Mucosa of gallbladder (tissue), 1 donor: ENCODE measurements at regions not wholly inside any gene's neighbourhood (a gene's known extent, or its start where the extent isn't known, plus 50 kb on each side); places are given as distances from the start of the nearest gene placed in this dataset.

Experiments used
- DNase-seq: peaks from one replicate; pipeline ENCODE4 v3.0.0-alpha.2; 2020; ENCODE audit warnings: low spot score
- donor health status: DM: no; HTN: no; CAD: no.

DNA sequence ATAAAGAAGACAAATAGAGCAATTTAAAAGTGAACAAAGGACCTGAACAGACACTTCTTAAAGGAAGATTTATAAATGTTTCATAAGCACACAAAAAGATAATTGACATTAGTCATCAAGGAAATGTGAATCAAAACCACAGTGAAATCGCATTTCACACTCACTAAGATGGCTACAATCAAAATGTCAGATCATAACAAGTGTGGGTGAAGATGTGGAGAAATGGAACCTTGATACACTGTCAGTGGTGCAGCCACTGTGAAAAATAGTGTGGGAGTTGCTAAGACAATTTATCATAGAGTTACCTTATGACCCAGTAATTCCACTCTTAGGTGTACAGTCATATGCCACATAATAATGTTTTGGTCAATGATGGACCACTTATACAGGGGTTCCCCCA is 54.5 kb upstream of the HTR4 start:
- no peak for DNase-seq

DNA sequence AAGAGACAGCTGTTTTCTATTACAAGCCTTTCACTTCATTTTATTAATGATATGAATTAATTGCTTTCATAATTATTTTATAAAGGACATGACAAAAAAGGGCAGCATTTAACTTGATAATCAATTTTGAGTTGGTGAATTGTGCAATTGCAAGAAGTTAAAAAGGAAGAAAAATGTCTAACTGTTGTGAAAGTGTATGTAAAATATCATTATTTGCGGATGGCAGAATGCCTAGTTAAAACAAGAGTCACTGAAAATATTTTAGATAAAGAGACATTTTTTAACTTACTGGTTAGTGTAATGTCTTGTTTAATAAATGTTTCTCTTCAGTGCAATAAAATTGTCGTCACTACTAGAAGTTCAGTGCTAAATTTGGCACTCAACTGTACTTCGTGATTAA is 57.6 kb upstream of the HTR4 start:
- DNase-seq: no peak

DNA sequence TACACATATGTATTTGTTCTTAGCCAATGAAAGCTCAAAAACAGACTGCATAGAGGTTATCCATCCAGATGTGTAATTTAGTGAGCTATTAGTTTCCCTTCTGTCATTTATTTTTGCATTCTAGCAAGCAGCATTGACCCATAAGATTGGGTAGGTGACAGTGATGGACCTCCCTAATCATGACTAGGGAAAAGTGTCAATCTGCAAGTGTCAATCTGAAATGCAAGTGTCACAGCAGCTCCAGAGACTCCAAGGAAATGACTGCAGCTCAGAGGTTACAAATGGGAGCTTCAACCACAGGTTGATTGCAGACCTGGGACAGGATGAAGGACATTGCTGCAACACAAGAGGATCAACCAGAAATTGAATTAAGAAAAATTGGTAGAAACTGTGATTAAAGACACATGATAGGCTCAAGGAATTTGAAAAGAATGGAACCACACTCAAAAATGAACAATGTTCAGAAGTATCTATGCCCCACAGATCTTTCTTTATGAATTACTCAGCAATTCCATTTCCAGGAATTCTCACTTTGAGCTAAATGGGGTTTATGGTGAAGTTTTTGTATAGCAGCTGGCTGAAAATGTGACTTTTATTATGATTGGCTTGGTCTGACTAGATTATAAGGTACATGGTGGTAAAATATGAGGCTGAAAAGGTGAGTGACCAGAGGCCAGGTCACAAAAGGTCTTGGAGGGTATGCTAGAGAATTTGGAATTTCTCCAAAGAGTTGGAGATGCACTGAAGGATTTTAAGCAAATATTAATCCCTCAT is 59.6 kb upstream of the HTR4 start:
- DNase-seq: no peak

DNA sequence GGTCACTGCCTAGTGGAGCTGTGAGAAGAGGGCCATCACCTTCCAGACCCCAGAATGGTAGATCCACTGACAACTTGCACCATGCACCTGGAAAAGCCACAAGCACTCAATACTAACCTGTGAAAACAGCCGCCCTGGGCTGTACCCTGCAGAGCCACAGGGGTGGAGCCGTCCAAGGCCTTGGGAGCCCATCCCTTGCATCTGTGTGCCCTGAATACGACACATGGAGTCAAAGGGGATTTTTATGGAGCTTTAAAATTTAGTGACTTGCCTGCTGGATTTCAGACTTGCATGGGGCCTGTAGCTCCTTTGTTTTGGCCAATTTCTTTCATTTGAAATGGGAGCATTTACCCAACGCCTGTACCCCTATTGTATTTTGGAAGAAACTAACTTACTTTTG is 62.4 kb upstream of the HTR4 start:
- DNase-seq: no peak

DNA sequence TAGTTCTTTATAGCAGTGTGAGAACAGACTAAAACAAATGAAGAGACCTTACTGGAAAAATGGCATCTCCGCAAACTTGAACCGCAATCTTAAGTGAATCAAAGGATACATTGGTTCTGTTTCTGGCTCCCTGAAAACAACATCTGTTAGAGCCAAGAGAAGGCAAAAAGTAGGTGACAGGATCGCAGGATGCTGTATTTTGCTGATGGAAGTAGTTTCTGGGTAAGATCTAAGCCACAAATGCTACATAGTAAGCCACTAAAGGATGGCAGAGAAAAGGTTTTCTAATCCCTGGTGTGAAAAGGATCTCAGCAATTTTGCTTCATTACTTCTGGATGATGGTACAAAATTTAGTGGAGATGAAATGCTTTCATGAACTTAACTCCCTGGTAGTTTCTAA is 63.3 kb upstream of the HTR4 start:
- DNase-seq: no peak

DNA sequence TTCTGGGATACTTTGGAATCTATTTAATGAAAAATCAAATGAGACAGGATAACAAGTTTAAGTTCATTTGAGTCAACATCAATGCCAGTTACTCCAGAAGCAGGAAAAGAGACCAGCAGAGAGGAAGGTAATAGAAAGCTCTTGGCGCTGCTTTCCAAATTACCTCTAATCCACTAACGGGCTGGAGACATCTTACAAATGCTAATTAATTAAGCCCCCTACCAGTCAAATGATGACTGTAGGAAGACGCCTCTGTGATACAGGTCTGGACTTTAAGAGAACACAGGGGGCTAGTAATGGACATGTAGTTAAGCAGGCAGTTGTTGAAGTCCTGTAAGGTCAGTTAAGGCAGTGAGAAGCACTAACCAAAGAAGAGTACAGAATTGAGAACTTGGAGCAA is 65.3 kb upstream of the HTR4 start:
- no peak for DNase-seq

DNA sequence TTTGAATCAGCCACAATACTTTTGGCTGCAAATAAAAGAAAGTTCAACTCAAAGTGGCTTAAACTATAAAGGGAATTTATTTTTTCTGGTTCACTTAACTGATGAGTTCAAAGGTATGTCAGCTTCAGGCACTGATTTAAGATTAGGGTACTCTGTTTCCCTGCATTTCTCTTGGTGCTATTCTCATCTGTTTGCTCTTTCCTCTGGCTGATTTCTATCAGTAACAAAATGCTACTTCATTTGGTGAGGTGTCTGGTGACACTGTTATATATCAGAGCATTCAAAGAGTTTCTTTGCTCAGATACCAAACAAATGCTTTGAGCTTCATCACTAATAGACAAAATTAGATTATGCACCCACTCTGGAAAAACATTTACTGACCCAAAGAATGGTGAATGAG is 65.9 kb upstream of the HTR4 start:
- no peak for DNase-seq

DNA sequence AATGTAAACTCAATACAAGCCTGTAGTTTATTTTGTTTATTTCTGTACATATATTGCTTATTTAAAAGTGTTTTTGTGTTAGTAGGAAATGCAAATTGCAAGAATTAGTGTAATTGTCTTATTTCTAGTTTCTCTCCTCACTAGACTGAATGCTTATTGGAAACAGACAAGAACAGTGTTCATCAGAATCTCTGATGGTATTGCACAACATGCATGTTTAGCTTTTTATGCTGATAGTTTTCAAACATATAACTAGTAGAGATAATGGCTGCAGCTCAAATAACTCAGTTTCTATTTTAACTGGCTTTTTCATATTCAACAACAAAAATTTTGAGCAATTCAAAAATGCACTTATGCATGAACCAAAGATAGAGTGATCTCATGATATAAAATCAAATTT is 68.8 kb upstream of the HTR4 start:
- no peak for DNase-seq

DNA sequence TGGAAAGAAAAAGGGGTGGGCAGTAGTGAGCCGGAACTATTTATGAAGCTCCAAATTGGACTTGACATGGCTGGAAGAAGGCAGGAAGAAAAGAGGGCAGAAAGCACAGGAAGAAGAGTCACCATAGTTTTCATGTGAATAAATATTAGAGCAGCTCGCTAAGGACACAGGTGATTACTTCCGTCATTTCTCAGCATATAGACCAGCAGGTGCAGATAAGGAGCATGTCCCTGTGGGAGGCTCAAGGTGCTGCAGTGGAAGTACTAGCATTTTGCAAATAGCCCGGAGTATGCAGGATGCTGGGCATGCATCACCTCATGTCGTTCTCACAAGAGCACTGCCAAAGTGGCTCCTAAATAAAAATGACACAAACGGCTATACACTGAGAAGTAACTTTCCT is 71.3 kb upstream of the HTR4 start:
- DNase-seq: no peak

DNA sequence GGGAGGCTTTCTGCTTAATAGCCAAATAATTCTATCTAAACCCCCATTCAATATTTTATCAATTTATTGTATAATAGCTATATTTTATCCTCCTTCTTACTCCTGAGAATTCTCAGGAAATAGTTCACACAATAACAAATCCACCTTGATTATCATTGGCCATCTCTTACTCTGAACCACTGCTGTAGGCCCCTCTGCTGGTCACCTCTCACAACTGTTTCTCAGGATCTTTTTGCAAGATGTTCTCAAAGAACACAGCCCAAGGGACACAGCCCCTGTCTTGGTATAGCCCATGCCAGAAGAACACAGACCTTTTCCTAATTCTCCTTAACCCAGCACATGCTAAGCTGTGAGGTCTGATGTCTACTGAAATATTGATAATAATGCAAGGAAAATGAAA is 74.9 kb upstream of the HTR4 start:
- no peak for DNase-seq

DNA sequence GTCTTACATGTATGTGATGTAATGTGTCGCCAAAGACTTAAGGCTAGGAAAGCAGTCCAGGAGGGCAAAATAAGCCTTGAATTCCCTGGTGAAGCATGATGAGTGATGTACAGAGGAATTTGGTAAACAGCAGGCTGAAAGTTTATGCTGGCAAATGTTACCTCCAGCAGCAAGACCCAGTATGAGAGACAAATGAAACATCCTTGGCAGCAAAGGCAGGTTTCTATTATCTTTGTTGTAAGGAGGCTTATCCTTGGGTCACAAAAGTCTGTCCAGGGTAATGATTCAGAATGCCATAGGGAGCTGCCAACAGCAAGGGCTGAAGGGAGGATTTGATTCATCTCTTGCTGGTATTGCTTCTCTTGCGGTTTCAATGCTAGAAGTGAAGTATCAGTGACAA is 75.9 kb upstream of the HTR4 start:
- DNase-seq: no peak

DNA sequence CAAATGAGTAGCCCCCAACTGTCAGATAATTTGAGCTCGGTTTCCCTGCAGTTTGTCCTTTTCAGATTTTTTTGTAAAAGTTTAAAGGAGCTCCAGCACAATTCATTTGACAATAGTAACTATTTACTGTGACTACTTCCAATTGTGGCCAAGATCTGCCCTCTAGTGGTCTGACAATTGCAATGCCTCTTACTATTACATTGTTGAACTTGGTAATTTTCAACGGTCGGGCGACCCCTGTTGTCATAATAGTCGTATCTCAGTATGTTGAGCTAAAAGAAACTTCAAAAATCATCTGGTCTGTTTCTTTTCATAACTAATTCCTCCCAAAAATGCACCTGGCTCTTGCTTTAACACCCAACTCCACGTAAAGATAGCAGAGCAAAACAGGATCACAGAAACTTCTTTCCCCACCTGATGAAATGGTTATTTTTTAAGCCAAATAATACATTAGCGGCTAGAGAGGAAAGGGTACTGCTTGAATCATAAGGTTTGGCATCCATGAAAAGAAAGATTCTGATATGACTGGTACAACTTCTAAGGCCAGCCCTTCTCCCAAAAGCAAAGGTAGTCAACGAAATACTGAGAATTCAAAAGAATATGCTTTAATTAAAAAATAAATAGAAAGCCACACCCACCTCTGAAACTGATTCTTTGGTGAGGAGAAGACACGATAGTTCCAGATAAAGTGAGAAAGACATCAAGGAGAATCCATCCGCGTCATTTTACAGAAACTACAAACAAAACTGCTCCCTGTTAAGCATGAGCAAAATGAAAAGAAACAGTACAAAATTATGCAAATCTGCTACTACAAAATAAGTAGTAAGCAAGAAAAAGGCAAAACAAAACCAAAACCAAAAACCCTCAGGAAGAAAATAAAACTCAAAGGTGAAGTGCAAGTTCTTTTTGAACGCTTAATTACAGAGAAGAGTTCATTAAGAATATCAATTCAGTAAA is 76.9 kb upstream of the HTR4 start:
- DNase-seq: peak; percentile 87

DNA sequence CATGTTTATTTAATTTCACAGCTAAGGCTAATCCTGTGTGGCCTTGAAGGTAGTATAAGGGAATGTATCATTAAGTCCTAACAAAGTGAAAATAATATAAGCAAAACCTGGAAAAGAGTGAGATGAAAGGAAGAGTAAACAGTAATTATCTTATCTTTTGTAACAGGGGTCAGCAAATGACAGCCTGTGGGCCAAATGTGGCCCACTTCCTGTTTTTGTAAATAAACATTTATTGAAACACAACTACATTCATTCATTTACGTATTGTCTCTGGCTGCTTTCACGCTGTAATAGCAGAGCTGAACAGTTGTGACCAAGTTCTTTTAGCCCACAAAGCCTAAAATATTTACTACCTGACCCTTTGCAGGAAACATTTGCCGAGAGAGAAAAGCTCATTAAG is 78.4 kb upstream of the HTR4 start:
- no peak for DNase-seq

DNA sequence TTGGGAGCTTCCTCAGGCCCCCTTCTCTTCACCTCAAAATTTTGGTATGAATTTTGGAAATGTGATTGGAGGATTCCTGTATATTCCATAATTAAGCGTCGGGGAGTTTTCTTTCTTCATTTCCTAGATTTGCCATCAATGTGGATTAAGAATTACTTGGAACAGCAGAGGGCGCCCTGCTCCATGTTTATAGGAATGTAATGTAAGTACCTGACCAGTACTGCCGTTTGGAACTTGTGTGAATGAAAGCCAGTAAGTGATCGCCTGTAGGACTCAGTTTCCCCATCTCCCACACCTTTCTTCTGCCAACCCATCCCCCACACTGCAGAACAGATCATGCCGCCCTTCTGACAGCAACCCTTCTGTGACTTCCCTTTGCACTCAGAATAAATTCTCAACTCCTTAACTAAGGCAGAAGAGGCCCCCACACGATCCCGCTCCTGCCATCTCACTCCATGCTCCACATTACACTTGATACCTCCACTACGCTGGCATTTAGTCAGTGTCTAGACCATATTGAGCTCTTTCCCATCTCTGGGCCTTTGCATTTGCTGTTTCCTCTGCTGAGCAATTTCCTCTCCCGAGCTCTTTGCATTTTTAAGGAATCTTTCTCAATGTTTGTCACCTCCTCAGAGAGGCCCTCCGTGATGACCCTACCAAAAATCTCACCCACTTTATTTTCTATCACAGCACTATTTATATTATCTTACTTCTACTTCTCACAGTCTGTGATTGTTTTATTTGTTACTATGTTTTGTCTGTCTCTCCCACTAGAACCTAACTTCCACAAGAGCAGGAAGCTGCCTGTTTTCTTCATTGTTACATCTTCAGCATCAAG is 79.5 kb upstream of the HTR4 start:
- DNase-seq: peak; percentile 88

DNA sequence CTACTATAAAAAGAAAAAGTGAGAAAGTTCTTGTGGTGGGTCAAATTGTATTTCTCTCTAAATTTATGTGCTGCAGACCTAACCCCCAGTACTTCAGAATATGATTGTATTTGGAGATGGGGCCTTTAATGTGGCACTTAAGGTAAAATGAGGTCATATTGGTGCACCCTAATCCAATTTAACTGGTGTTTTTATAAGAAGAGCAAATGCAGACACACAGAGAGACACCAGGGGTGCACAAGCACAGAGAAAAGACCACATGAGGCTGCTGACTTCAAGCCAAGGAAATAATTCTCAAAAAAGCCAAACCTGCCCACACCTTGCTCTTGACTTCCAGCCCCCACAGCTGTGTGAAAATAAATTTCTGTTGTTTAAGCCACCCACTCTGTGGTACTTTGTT is 80.2 kb upstream of the HTR4 start:
- no peak for DNase-seq

DNA sequence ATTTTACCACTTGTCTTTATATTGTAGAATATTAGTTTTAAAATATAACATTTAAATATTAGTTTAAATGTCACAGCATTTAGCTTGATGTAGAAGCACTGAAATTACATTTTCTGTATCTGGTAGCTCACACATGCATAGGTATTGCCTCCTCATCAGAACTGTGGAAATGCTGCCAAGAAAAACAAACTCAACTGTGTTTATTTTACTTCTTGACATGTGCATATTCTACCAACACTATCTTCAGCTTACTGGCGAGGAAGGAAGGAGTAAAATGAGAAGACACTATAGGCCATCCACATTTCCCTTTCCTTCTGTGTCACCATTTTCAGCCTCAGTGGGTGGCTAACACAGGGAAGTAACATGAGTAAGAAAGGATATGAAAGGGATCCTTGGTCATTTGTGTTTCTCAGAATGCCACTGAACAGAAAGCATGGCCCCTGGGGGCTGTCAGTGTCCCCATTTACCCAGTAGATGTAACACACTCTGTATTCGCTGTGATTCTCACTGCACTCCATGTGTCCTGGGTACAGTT is 81.0 kb upstream of the HTR4 start:
- DNase-seq: no peak

DNA sequence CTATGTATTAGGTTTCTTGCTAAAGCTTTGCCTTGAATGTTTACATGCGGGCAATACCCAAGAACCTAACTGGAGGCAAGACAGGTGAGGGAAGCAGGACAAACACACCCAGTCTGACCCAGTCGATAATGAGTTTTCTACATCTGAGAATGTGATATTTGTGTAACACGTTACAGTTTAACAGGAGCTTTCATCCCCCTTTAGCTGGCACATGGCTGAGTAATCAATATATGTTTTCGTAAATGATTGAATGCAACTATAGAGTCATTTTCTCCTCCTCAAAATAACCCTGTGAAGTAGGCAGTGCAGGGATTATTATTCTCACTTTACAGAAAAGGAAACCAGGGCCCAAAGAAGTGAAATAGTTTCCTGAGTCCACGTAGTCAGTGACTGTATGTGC is 84.7 kb upstream of the HTR4 start:
- DNase-seq: peak; percentile 58

DNA sequence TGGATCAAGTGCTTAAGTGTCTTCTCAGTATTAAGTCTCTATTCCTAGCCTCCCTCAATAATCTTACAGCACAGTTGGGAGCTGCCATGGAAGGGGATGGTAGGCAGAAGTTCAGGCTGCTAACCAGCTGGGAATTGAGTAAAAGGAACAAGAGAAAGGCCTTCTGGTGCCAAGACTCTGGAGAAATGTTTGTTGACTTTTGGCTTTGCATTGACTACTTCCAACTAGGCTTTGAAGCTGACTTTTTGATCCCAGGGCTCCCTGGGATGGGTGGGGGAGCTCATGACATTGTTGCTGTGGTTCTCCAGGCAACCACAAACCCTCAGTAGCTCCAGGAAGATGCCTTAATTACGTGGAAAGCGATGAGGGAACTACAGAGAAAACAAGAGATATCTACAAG is 85.2 kb upstream of the HTR4 start:
- DNase-seq: peak; percentile 79

DNA sequence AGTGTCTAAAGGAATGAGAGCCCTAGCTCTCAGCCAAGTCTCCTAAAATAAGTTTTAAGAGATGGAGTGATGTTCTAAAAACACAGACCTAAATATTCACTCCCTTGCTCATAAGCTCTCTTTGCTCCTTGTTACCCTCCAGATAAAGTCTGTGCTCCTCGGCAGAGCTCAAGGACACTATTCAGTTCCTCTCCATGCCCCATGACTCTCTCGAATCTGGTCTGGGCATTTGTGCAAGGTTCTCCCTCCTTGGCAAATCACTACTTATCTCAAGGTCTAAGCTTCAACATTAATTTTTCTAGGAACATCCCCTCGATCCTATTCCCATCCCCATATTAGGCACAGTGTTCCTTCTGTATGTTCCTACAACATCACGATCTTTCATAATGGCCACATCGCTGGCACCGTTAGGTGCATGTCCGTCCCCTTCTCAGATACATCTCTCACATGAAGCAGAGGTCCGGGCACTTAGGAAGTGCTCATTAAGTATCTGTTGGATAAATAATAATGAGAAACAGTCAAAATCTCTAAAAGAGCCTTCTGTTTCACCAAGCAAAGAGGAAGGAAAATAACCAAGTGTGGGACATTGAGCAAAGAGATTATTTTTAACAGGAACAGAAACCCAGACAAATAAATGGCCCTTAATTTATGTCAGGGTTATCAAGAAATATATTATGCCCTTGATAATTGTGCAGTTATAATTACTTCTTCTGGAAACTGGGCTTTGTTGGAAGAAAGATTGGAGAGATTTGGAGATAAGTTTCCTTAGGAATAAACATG is 85.9 kb upstream of the HTR4 start:
- DNase-seq: no peak

DNA sequence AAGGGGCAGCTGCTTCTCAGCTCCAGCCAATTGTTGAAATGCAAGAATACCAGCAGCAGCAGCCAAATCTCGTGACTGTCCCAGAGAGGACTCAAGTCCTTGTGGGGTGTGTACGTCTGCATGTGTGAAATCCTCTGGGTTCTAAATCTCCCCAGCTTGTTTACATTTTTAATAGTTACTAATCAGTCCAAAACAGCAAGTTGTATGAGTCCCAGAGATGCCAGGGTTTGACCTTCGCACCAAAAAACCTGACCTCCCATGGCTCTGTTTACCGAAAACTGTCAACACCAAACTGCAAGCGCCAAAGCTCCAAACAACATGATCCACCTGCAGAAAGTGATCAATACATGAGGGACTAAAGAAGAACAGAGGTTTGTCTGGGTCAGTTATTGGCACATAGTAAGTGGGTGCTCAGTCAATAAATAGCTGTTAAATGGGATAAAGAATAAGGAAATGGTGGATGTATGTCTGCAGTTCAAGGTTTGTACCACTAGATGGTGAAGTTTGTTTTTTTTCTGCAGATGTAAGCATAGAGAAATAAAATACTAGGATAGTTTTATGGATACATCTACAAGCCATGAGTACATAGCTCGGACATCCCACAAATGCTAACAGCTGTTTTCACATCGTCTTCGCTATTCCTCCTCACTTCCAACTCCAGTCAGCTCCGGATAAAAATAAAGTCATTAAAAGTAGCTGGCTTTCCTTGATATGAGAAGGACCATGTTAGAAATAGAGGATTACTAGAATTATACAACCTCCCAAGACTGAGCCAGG is 85.3 kb upstream of the ADRB2 start:
- DNase-seq: peak; percentile 35
